HL-60 (cell line): ENCODE measurements at regions not wholly inside any gene's neighbourhood (a gene's known extent, or its start where the extent isn't known, plus 50 kb on each side); places are given as distances from the start of the nearest gene placed in this dataset.
A peak's percentile ranks its signal among the peaks of the same experiment; 100 is the strongest.

ENCODE experiments used
- DNase-seq, 2 experiments: peaks; one replicate each; pipeline ENCODE4 v3.0.0-alpha.2; 2010 to 2020; ENCODE audit warnings: low read depth in 1 of 2, low spot score in 1 of 2
- H3K27ac ChIP-seq: fragments of 250-450 bp; sonication (Bioruptor Pico); replicated peaks from 2 replicates; pipeline ENCODE4 v1.5.1; 2020; ENCODE audit warnings: mild to moderate bottlenecking, moderate library complexity
- H3K27me3 ChIP-seq: fragments of 250-450 bp; sonication (Bioruptor Pico); 2 replicates; pipeline ENCODE4 v1.5.1; 2021; ENCODE audit warnings: mild to moderate bottlenecking, moderate library complexity; ENCODE audit not compliant: insufficient read depth, poor library complexity, severe bottlenecking
- H3K4me3 ChIP-seq: replicated peaks from 2 replicates; pipeline ENCODE4 v1.5.1; 2011; ENCODE audit warnings: mild to moderate bottlenecking, control low read depth, low read length; ENCODE audit not compliant: insufficient read depth
- GABPA ChIP-seq: IDR thresholded peaks from 2 replicates; pipeline ENCODE4 v1.6.1; 2012; ENCODE audit warnings: low read depth
- POLR2AphosphoS5 ChIP-seq: IDR thresholded peaks from 2 replicates; pipeline ENCODE4 v1.6.1; 2012; ENCODE audit warnings: low read depth
- SPI1 ChIP-seq: IDR thresholded peaks from 2 replicates; pipeline ENCODE4 v1.6.1; 2012; ENCODE audit warnings: low read depth, mild to moderate bottlenecking, borderline replicate concordance
- TF ChIP-seq, protein P1 (sequence below): IDR thresholded peaks from one replicate; pipeline ENCODE4 v1.5.1; 2011; ENCODE audit warnings: low read length, control low read depth, inconsistent platforms; ENCODE audit not compliant: insufficient read depth
- TF ChIP-seq, protein P2 (sequence below): IDR thresholded peaks from 2 replicates; pipeline ENCODE4 v1.6.1; 2012; ENCODE audit warnings: low read depth; ENCODE audit not compliant: insufficient replicate concordance

DNA sequence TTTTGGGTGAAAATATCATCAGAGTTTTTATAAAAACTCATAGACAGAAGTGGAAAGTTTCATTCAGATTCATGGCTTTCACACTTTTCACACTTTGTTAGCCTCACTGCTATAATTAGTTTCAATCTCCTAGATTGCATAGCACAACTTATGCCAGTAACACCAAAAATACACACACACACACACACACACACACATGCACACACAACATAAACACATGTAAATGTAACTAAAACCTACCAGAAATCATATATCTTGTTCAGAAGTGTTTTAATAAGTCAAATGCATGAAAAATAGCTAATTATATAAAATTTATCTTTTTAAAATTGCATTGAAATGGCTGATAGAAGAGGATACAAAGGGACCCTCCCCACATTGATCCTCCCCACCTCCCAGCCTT, 347.8 kb upstream of the SLC35B3 start:
- Histone ChIP-seq H3K4me3 (no peak overlapping the region), H3K27ac (no peak overlapping the region), H3K27me3 (no peaks in the 10 kb centered on the region)
- TF ChIP-seq GABPA = no peak
- DNase-seq = no peak

DNA sequence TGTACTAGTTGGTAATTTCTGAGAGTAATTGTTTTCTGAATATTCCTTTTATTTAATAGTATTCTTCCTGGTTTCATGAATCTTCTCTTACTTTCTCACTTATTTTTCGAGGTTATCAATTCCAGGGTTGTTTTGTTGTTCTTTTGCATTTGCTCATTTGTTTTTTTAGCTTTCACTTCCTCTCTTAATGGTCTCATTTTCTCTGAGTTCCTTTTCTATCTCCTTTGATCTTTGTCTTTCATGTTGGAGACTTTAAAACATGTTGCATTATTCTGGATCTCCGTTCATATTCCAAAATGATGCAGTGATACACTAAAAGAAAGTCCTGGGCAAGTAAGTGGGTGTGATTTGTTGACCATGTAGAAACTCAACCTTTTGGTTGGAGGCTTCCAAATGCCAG, 345.3 kb upstream of the SLC35B3 start:
- DNase-seq = no peak
- Histone ChIP-seq H3K27ac (no peak overlapping the region), H3K4me3 (no peak overlapping the region), H3K27me3 (no peaks in the 10 kb centered on the region)
- TF ChIP-seq, protein P1, sequence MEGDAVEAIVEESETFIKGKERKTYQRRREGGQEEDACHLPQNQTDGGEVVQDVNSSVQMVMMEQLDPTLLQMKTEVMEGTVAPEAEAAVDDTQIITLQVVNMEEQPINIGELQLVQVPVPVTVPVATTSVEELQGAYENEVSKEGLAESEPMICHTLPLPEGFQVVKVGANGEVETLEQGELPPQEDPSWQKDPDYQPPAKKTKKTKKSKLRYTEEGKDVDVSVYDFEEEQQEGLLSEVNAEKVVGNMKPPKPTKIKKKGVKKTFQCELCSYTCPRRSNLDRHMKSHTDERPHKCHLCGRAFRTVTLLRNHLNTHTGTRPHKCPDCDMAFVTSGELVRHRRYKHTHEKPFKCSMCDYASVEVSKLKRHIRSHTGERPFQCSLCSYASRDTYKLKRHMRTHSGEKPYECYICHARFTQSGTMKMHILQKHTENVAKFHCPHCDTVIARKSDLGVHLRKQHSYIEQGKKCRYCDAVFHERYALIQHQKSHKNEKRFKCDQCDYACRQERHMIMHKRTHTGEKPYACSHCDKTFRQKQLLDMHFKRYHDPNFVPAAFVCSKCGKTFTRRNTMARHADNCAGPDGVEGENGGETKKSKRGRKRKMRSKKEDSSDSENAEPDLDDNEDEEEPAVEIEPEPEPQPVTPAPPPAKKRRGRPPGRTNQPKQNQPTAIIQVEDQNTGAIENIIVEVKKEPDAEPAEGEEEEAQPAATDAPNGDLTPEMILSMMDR = no peak
- TF ChIP-seq SPI1 = peak; percentile 27; the same call in 1 of the 2 replicates
- TF ChIP-seq, protein P2, sequence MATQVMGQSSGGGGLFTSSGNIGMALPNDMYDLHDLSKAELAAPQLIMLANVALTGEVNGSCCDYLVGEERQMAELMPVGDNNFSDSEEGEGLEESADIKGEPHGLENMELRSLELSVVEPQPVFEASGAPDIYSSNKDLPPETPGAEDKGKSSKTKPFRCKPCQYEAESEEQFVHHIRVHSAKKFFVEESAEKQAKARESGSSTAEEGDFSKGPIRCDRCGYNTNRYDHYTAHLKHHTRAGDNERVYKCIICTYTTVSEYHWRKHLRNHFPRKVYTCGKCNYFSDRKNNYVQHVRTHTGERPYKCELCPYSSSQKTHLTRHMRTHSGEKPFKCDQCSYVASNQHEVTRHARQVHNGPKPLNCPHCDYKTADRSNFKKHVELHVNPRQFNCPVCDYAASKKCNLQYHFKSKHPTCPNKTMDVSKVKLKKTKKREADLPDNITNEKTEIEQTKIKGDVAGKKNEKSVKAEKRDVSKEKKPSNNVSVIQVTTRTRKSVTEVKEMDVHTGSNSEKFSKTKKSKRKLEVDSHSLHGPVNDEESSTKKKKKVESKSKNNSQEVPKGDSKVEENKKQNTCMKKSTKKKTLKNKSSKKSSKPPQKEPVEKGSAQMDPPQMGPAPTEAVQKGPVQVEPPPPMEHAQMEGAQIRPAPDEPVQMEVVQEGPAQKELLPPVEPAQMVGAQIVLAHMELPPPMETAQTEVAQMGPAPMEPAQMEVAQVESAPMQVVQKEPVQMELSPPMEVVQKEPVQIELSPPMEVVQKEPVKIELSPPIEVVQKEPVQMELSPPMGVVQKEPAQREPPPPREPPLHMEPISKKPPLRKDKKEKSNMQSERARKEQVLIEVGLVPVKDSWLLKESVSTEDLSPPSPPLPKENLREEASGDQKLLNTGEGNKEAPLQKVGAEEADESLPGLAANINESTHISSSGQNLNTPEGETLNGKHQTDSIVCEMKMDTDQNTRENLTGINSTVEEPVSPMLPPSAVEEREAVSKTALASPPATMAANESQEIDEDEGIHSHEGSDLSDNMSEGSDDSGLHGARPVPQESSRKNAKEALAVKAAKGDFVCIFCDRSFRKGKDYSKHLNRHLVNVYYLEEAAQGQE = no peak

DNA sequence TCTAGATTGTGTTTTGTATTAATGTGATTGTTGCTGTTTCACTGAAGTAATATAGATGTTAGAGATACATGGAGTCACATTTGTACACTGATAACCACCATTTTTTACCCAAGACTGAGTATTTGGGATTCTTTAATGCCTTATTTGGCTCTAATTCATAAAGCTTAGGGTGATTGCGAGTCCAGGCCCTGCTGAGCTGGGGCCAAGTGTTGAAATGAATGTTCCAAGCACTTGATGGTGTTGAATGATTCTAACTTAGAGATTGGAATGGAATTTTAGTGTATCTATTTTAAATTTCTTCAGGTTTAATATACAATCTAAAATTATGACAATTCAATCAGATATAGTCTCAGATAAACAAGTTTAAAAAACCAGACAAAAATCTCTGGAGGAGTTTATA, 329.4 kb upstream of the SLC35B3 start:
- TF ChIP-seq POLR2AphosphoS5 (no peak), SPI1 (no peak), GABPA (no peak)
- TF ChIP-seq, protein P1 = no peak
- TF ChIP-seq, protein P2 = no peak
- Histone ChIP-seq H3K4me3 (no peak overlapping the region), H3K27me3 (no peaks in the 10 kb centered on the region), H3K27ac (no peak overlapping the region)
- no peak for DNase-seq

DNA sequence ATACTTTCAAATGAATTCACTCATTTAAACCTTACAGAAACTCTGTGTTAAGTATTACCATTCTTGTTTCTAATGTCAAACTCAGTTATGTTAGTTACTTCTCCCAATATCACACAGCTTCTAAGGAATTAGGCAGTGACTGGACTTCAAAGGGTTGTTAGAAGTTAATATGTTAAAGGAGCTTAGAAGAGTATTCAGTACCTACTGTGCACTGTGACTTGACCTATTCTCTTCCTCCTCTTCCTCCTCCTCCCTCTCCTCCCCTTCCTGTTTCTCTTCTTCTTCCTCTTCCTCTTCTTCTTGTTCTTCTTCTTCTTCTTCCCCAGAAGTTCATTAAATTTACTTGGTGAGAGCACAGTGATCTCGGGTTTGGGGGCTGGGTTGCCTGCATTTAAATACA, 325.6 kb upstream of the SLC35B3 start:
- Histone ChIP-seq H3K27ac (no peak overlapping the region), H3K27me3 (no peaks in the 10 kb centered on the region), H3K4me3 (no peak overlapping the region)
- no peak for TF ChIP-seq POLR2AphosphoS5
- TF ChIP-seq, protein P1 = no peak
- TF ChIP-seq SPI1 = no peak
- no peak for TF ChIP-seq GABPA
- TF ChIP-seq, protein P2 = no peak
- DNase-seq = peak in 1 of 2 experiments; percentile 10
